T-helper 9 cell (primary cell): ENCODE measurements at regions not wholly inside any gene's neighbourhood (a gene's known extent, or its start where the extent isn't known, plus 50 kb on each side); places are given as distances from the start of the nearest gene placed in this dataset.
"Not testable (repeated sequence)": the region's sequence is repeated elsewhere in the genome, so short reads cannot be mapped to it uniquely, and the experiment has no call there.

Experiments
- DNase-seq: peaks from one replicate; pipeline ENCODE4 v3.0.0-alpha.2; 2020

DNA sequence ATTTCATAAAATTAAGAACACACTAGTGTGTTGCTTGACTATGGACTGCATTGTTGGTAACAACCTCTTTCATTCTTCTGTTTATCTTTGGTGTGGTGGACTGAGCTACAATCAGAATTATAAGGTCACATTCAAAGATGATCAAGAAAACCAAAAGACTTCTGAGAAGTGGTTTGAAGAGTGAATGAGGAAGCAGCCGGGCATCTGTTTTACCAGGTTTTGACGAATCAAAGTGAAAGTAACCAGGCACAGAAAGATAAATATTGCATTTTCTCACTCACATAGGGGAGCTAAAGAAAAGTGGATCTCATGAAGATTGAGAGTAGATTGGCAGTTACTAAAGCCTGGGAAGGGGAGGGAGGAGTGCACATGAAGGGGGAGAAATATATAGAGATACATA, 589.1 kb downstream of the ZNF608 start:
- no peak for DNase-seq

GRCh38 chr5:124156415-124156996, 589.9 kb downstream of the ZNF608 start:
- DNase-seq, result no peak

DNA sequence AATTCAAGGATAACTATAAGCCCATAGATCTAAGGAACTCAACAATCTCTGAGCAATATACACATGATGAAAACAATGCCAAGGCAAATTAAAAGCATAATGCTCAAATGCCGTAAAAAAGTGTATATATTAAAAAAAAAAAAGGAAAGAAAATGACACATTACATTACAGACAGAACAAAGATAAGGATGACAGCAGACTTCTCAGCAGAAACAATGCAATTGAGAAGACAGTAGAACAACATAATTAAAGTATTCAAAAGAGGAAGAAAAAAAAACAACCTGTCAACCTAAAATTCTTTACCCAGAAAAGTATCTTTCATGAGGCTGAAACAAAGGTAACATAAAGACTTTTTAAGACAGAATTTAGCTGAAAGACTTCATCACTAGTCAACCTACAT, 591.7 kb downstream of the ZNF608 start:
- no peak for DNase-seq

DNA sequence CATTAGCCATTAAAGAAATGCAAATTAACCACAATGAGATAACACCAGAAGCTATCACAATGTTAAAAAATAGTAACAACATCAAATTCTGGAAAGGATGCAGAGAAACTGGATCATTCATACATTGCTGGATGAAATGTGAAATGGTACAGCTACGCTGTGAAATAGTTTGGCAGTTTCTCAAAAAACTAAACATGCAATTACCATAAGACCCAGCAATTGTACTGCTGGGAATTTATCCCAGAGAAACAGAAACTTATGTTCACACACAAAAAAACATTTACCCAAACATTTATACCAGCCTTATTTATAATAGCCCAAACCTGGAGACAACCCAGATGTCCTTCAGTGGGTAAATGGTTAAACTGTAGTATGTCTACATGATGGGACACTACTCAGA, 592.9 kb downstream of the ZNF608 start:
- DNase-seq, result no peak

GRCh38 chr5:124148574-124148973, 597.9 kb downstream of the ZNF608 start:
- no peak for DNase-seq

DNA sequence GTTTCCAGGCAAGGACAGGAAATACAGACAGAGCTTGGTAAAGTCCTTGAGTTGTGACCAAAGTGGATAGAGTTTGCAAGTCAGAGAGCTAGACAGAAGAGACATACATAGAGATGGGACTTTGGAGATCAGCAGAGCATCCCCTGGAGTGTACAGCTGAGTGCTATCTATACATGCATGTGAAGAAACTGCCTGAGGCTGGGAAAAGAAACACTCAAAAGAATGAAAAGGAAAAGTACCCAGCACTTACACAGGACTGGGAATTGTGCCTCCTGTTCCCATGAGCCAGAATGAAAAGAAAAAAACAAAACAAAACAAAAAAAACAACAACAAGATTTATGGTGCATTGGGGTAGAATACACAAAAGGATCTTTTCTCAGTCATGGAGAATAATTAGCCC, 606.4 kb downstream of the ZNF608 start:
- DNase-seq, result no peak

GRCh38 chr5:124139477-124139876, 607.0 kb downstream of the ZNF608 start:
- no peak for DNase-seq

- no peak for DNase-seq
Observed at GRCh38 chr5:124136609-124137008, 609.8 kb downstream of the ZNF608 start.

DNA sequence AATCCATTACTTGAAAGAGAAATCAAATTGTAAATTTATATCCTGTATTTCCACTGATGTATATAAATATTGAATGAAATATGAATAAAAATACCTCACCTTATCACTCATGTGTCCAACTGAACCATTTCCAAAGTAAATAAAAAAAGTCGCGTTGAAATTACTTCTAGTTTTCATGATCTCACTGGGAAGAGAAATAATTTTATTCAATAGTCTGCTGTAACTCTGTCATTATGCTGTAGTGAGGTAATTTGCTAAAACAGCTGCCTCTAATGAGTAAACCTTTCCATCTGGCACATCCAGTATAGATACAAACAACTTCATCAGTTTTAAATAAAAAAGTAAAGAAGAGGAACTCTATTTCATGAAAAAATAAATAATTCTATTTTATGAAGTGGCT, 611.5 kb downstream of the ZNF608 start:
- no peak for DNase-seq

DNA sequence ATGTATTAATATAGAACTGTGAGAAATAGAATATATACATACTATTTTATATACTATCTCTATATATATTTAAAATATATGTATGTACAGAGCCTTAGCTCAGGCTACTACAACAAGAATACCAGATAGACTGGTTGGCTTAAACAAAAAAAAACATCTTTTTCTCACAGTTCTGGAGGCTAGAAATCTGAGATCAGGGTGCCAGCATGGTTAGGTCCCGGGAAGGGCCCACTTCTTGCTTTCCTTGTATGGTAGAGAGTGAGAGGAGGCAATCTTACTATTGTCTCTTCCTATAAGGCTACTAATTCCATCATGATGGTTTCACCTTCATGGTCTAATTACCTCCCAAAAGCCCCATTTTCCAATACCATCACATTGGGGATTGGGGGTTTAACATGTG, 613.0 kb downstream of the ZNF608 start:
- no peak for DNase-seq

DNA sequence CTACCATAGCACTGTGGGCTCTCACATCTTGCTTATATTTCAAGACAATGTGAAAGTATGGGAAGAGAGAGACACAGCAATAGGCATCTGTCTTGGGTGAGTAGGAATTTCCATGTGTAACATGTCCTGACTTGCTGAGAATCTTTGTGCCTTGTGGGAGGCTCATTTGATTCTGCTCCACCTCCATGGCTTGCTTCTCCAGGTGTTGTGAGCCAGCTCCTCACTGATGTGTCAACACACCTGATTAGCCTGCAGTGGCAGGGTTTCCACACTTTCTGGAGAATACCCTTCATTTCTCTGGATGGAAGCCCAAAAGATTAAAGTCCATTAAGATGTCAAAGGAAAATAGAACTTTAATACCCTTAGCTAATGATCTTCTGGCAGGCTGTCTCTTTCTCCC, 613.6 kb downstream of the ZNF608 start:
- DNase-seq, result no peak

DNA sequence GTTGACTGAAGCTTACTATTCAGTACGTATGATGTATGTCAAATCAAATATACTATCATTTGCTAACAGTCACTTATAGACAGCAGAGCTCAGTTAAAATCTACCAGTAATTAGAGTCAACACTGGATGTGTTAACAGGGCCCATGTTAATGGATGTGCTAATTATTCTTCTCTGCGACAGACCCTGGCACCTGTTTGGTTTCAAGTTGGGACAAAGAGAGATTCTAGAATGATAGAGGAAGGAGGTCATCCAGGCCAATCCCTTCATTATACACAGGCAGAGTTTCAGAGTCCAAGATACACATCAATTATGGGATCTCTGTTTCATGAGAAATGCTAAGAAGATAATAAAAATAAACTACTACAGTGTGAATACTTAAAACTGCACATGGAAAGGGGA, 615.0 kb downstream of the ZNF608 start:
- DNase-seq, result no peak

GRCh38 chr5:124130816-124131215, 615.6 kb downstream of the ZNF608 start:
- DNase-seq, result no peak

DNA sequence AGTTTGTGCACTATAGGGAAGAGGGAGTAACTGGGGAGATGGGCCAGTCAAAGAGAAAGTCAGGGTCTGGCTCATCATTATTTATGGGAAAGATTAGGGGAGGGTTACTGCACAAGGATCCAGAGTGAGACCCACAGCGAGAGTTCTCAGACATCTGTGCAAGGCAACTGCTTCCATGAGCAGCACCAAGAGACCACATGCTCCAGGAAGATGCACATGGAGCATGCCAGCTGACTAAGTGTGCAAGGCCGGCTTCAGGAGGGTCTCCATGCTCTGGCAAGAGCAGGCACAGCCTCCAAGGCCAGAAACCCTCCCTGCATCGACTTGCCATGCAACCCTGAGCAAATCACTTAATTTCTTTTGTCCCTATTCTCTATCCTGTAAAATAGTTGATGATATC, 616.9 kb downstream of the CSNK1G3 start:
- no peak for DNase-seq

DNA sequence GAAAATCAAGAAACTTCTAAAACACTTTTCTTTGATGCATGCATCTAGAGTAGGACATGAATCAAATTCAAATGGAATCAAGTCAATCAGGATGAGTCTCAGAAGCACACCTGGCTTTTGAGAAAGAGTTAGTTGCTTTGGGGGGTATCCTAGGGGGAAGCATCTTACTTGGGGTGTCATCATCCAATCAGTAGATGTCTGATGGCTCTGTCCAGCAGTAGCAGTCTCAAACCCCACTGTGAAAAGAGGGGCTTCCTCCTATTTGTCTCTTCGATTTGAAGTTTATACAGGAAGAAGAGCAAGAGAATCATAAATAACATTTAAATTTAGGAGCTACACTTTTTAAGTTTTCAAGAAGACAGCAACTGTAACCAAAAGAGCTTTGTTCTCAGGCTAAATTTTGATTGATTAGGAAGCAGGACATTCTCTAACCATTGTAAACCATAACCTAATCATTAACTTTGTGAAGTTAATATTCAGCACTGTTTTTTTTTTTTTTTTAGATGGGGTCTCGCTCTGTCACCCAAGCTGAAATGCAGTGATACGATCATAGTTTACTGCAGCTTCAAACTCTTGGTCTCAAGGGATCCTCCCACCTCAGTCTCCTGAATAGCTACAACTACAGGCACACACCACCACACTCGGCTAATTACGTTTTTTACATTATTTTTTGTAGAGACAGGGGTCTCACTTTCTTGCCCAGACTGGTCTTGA, 614.7 kb downstream of the CSNK1G3 start:
- DNase-seq, result no peak

- DNase-seq, result no peak
Observed at GRCh38 chr5:124124711-124125229, 612.8 kb downstream of the CSNK1G3 start.

DNA sequence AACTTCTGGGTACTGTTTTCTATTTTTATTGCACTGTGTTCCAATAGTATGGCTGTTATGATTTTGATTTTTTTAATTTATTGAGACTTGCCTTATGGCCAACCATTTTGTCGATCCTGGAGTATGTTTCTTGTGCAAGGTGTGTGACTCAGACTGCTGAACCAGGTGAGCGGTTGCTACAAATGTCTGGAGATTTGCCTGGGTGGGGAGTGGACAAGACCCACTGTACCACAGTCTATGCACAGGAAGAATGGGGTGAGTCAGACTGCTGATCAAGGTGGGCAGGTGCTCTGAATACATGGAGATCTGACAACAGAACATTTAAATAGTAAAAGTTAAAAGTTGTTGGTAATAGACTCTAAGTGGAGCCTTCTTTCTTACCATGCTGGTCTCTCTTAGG, 609.2 kb downstream of the CSNK1G3 start:
- DNase-seq, result no peak

- DNase-seq, result no peak
Observed at GRCh38 chr5:124114911-124115310, 602.9 kb downstream of the CSNK1G3 start.

- DNase-seq, result no peak
Observed at GRCh38 chr5:124111886-124112285, 599.9 kb downstream of the CSNK1G3 start.

DNA sequence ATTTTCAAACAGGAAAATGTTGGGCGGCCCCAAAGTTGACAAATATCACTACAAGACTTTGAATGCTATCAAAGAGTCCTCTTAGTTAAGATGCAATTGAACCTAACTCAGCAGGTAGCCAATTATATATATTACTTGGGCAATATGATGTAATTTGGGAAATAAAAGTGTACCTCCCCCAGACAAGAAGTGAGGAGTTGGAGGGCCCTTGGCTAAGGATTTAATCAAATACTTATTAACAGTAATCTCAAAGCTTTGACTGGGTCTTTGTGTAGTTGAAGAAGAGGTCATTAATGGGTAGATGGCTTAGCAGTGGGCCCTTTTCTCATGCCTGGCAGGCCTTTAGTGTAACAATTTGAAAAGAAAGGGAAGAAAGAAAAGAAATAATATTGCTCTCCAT, 599.0 kb downstream of the CSNK1G3 start:
- DNase-seq, result no peak

DNA sequence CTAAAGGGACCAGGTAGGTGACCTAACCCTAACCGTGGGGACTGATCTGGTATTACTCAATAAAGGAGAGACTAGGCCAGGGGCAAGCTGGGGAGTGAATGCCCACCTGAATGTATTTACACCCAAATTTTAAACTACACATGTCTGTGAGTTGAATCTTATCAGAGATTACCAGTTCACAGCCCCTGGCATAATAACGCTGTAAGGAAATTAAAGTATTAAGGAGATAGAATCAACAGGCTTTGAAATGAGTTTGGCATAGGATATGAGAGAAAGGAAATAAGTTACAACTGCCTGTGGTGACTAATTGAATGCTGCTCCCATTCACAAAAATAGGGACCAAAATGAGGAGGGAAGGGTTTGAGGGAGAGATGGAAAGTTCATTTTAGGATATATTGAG, 593.3 kb downstream of the CSNK1G3 start:
- DNase-seq, result no peak

- DNase-seq, result no peak
Observed at GRCh38 chr5:124104821-124105220, 592.8 kb downstream of the CSNK1G3 start.

DNA sequence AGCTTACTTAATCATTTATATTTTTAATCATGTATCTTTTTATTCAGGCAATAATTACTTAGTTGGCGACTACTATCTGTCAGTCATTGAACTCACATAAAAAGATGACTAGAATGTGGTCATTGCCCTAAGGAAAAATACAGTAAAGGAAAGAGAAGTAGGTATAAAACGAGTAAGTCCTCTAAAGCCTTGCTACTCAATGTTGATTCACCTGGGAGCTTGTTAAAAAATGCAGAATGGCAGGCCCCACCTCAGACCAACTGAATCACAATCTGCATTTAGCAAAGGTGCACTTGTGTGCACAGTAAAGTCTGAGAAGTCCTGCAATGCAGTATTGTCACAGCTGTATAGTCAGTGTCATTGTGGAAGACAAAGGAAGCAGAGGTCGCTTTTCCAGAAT, 592.4 kb downstream of the CSNK1G3 start:
- DNase-seq, result no peak

DNA sequence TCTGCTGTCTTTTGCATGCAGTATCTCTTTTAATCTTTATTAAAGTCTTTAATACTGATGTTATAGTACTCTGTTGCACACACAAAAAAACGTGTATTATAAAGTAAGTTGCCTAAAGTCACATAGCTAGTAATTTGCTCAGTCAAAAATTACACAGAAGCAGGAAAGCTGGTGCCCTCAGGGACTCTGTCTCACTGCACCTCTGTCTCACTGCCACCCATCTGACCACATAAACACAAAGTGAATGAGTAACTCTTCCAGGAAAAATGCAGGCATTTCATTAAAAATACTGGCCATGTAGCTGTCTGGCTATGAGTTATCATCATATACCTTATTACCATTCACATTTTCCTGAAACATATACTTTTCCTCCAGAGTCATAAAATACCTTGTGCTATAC, 591.7 kb downstream of the CSNK1G3 start:
- DNase-seq, result no peak

DNA sequence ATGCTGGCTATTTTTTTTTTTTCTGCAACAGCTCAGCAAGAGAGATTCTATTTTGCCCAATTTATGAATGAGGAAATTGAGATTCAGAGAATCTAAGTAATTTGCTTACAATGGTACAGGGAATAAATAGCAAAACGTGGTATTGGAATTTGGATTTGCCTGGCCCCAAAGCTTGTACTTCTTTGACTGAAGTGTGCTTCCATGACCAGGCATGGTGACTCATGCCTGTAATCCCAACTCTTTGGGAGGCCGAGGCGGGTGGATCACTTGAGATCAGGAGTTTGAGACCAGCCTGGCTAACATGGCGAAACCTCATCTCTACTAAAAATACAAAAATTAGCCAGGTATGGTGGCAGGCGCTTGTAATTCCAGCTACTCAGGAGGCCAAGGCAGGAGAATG, 591.1 kb downstream of the CSNK1G3 start:
- not testable (repeated sequence) for DNase-seq
